T-helper 2 cell treated with Interferon-gamma antibody and Interleukin-4, amounts not matched to agents 100 ng/mL and 5 ng/mL, for 36 hours (primary cell): ENCODE measurements at regions not wholly inside any gene's neighbourhood (a gene's known extent, or its start where the extent isn't known, plus 50 kb on each side); places are given as distances from the start of the nearest gene placed in this dataset.

Source experiments
- intact Hi-C: fragments of 100-400 bp; cut with micrococcal nuclease; formaldehyde crosslinking; loops from one replicate; pipeline ENCODE4 v1.15.1; 2023

- intact Hi-C loops, result loop anchor here (5.0 kb wide), 1 partner anchor 37 kb away; no protein-coding TSS in a partner anchor
Measured at GRCh38 chr12:101539148-101539547, 55.6 kb upstream of the MYBPC1 start.
